Ascending aorta (tissue), 2 donors: ENCODE measurements at regions not wholly inside any gene's neighbourhood (a gene's known extent, or its start where the extent isn't known, plus 50 kb on each side); places are given as distances from the start of the nearest gene placed in this dataset.

ENCODE experiments used
- DNase-seq, 2 donors: peaks; one replicate each; pipeline ENCODE4 v3.0.0-alpha.2; 2019; ENCODE audit warnings: low spot score in 2 of 2
- H3K27ac ChIP-seq, 2 donors: fragments of 200-600 bp; sonication (generic); one replicate each; pipeline ENCODE4 v1.5.1; 2016 to 2017; ENCODE audit warnings: mild to moderate bottlenecking in 1 of 2
- H3K27me3 ChIP-seq: fragments of 200-600 bp; sonication (generic); one replicate; pipeline ENCODE4 v1.5.1; 2017
- H3K36me3 ChIP-seq, 2 donors: fragments of 200-600 bp; sonication (generic); one replicate each; pipeline ENCODE4 v1.5.1; 2016
- H3K4me1 ChIP-seq, 2 donors: fragments of 200-600 bp; sonication (generic); one replicate each; pipeline ENCODE4 v1.5.1; 2016 to 2017; ENCODE audit warnings: mild to moderate bottlenecking in 1 of 2
- H3K4me3 ChIP-seq, 2 donors: fragments of 200-600 bp; sonication (generic); one replicate each; pipeline ENCODE4 v1.5.1; 2016 to 2017; ENCODE audit warnings: mild to moderate bottlenecking in 1 of 2
- H3K9me3 ChIP-seq, 2 donors: fragments of 200-600 bp; sonication (generic); one replicate each; pipeline ENCODE4 v1.5.1; 2016
- CTCF ChIP-seq, 3 experiments: fragments of 200-600 bp in 2 of 3; fragments of 450-650 bp in 1 of 3; sonication (generic) in 2 of 3; IDR thresholded peaks; one replicate each; pipeline ENCODE4 v1.5.1; 2016 to 2019; ENCODE audit warnings: antibody characterized with exemption in 3 of 3, mild to moderate bottlenecking in 1 of 3, moderate library complexity in 1 of 3
- intact Hi-C: fragments of 100-400 bp; cut with DNase I; formaldehyde crosslinking; loops from one replicate; pipeline ENCODE4 v1.15.1; 2023

GRCh38 chr9:115264313-115264712 lies 146.4 kb upstream of the TNC start:
- Histone ChIP-seq H3K9me3 (no peaks in the 10 kb centered on the region), H3K27me3 (no peaks in the 10 kb centered on the region), H3K36me3 (no peaks in the 10 kb centered on the region), H3K4me1 (peaks cover 0 to 9% of the 10 kb centered on the region in 2 donors), H3K27ac (no peak overlapping the region), H3K4me3 (no peak overlapping the region)
- TF ChIP-seq CTCF (IDR thresholded peaks at IDR 0.05), result no peak
- intact Hi-C loops, result loop anchor here (10.0 kb wide), 1 partner anchor 260 kb away; no protein-coding TSS in a partner anchor
- no peak for DNase-seq

- H3K27ac ChIP-seq, result no peak overlapping the region
- no peak for DNase-seq
- H3K9me3 ChIP-seq, result no peaks in the 10 kb centered on the region
- H3K36me3 ChIP-seq, result no peaks in the 10 kb centered on the region
- H3K27me3 ChIP-seq, result no peaks in the 10 kb centered on the region
- no peak overlapping the region for H3K4me3 ChIP-seq
- no peak for TF ChIP-seq CTCF (IDR thresholded peaks at IDR 0.05)
- intact Hi-C loops, result loop anchor here (10.0 kb wide), 1 partner anchor 257 kb away; no protein-coding TSS in a partner anchor
- H3K4me1 ChIP-seq, result peaks cover 0 to 9% of the 10 kb centered on the region in 2 donors
Observed at GRCh38 chr9:115267790-115268189, 149.8 kb upstream of the TNC start.

- intact Hi-C loops, result no loop called here
- no peak overlapping the region for H3K27ac ChIP-seq
- no peaks in the 10 kb centered on the region for H3K4me1 ChIP-seq
- TF ChIP-seq CTCF (IDR thresholded peaks at IDR 0.05), result no peak
- DNase-seq, result no peak
- no peaks in the 10 kb centered on the region for H3K27me3 ChIP-seq
- H3K4me3 ChIP-seq, result no peak overlapping the region
- H3K9me3 ChIP-seq, result no peaks in the 10 kb centered on the region
- H3K36me3 ChIP-seq, result no peaks in the 10 kb centered on the region
Observed at GRCh38 chr9:115275753-115276152, 157.8 kb upstream of the TNC start.

- H3K36me3 ChIP-seq, result no peaks in the 10 kb centered on the region
- no peak overlapping the region for H3K27ac ChIP-seq
- DNase-seq, result no peak
- no peaks in the 10 kb centered on the region for H3K9me3 ChIP-seq
- H3K4me1 ChIP-seq, result no peaks in the 10 kb centered on the region
- intact Hi-C loops, result no loop called here
- H3K27me3 ChIP-seq, result no peaks in the 10 kb centered on the region
- no peak for TF ChIP-seq CTCF (IDR thresholded peaks at IDR 0.05)
- no peak overlapping the region for H3K4me3 ChIP-seq
Observed at GRCh38 chr9:115276621-115277020, 158.7 kb upstream of the TNC start.

- H3K4me3 ChIP-seq, result no peak overlapping the region
- DNase-seq, result no peak
- H3K27me3 ChIP-seq, result no peaks in the 10 kb centered on the region
- no peaks in the 10 kb centered on the region for H3K4me1 ChIP-seq
- no peak overlapping the region for H3K27ac ChIP-seq
- no peaks in the 10 kb centered on the region for H3K36me3 ChIP-seq
- intact Hi-C loops, result no loop called here
- H3K9me3 ChIP-seq, result no peaks in the 10 kb centered on the region
- no peak for TF ChIP-seq CTCF (IDR thresholded peaks at IDR 0.05)
Observed at GRCh38 chr9:115277301-115277700, 159.3 kb upstream of the TNC start.
